Midbrain (tissue), 1 donor: ENCODE measurements at regions not wholly inside any gene's neighbourhood (a gene's known extent, or its start where the extent isn't known, plus 50 kb on each side); places are given as distances from the start of the nearest gene placed in this dataset.

Experiments used
- DNase-seq: peaks from one replicate; lab custom pipeline; 2025; lab: John Stamatoyannopoulos, UW

- DNase-seq = no peak
Measured at GRCh38 chr15:31510057-31510456, 183.4 kb downstream of the KLF13 start.

DNA sequence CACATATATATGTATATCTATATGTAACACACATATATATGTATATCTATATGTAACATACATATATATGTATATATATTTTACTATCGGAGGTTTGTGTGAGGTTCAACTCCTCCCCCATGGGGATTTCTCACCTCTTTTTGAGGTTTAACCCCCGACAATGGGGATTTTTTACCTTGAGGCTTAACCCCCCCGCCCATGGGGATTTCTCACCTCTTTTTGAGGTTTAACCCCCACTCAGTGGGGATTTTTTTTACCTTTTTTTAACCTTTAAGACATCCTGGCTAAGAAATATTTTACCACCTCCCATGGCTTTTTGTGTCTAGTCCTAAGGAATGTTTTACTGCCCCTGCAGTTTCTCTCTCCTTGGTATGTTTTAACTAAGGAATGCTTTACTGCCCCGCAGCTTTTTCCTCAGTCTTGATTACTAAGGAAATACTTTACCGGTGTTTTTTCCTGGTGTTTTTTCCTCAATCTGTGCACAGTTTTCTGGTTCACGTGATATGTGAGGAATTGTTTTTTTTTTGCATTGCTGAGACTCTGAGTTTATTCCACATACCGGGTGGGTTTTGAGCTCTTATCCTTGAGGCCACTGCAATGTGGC lies 185.2 kb downstream of the KLF13 start:
- DNase-seq = no peak

DNA sequence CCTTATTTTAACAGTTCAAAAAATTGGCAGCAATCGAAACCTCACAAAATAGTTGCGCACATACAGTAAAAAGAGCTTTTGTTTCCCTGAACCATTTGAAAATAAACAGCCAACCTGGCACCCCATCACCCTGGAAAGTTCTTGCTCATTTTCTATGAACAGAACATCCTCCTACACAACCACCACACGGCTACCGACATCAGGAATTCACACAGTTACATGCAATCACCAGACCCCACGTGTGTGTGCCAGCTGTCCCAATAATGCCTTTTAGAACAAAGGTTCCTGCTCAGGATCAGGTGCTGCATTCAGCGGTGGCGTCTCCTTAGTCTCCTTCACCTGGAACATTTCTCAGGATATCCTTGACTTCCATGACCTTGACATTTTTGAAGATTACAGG lies 186.5 kb downstream of the KLF13 start:
- no peak for DNase-seq

GRCh38 chr15:31516440-31516839 lies 189.8 kb downstream of the KLF13 start:
- DNase-seq = no peak

- no peak for DNase-seq
Measured at GRCh38 chr15:31516874-31517273, 190.2 kb downstream of the KLF13 start.

GRCh38 chr15:31517711-31518110 lies 191.1 kb downstream of the KLF13 start:
- no peak for DNase-seq

- DNase-seq = no peak
Measured at GRCh38 chr15:31522028-31522427, 195.4 kb downstream of the KLF13 start.

- DNase-seq = no peak
Measured at GRCh38 chr15:31523027-31523654, 196.5 kb downstream of the KLF13 start.

DNA sequence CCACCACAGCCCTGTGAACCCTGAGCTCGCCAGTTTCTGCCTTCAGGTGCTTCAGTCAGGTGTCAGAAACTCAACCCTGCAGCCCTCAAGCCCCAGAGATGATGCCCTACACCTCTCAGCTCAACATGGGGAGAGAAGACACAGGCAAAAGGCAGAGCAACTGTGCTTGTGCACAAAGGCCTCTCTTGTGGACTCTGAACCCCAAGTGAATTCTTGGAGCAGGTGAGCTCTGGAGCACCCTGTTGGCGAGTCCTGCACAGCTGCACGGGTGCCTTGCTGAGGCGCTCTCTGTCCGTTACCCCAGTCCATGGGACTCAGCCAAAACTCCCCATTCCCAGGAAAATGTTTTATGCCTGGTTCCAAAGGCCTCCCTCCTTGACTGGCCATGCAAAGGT lies 197.0 kb downstream of the KLF13 start:
- no peak for DNase-seq

- DNase-seq = no peak
Measured at GRCh38 chr15:31525185-31525695, 198.6 kb downstream of the KLF13 start.

DNA sequence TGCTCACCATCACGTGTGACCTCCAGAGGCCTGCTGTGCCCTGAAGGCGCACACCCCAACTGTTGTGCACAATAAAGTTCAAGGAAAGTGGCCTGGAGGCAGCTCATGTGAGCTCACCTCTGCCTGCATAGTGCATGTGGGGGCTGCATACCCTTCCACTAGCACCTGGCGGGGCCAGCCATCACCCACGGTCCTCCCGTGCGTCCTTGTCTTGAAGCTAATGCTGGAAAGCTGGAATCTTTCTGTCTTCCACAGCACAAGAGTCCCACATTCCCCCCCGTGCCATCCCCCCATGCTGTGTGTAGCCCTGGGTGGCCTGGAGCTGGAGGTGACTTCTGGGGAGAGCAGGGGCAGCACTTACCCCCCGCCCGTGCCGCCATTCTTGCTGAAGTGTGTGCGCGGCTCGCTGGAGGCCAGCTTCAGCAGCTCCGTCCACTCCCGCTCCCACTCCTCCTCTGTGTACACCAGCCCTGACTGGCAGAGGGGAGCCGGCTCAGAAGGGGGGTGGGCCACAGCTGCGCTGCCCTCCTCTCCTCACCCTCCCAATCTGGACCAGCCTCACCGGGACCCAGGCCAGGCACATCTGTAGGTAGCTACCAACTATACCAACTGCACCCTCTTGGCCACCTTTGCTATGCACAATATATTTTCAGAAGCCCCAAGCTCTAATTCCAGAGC lies 199.5 kb downstream of the KLF13 start:
- no peak for DNase-seq

DNA sequence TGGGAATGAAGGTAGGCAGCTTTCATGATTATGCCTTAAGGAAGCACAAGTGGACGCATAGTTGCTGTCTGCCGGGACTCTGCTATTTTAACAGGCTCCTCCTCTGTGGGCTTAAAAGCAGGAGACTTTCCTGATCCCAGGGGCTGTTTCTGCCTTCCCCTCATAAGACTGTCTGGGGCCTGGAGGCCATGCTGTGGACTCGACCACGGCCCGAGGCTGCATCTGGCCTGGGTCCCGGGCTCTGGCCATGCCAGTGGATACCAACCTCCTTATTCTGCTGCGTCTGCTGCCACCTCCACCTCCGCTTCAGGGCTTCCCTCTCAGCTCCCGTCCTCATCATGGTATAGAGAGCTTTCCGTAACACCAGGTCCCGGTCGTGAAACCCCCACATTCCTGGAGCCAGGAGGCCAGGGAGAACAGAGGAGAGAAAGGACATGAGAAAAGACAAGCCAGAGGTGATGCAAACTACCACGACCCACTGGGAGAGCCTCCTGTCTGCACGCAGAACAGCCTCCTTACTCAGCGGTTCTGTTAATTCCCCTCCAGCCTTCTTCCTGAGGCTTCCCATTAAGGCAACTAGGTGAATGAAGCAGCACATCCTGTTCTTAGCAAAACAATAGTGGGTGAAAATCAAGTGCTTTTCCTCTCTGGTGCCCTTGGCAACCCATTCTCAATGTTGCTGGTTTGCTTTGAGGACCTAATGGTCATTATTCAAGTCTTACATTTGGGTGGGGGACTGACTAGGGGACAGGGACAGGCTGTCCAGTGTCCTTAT lies 200.5 kb downstream of the KLF13 start:
- DNase-seq = no peak

- DNase-seq = peak; percentile 67
Measured at GRCh38 chr15:31528846-31529245, 202.2 kb downstream of the KLF13 start.

DNA sequence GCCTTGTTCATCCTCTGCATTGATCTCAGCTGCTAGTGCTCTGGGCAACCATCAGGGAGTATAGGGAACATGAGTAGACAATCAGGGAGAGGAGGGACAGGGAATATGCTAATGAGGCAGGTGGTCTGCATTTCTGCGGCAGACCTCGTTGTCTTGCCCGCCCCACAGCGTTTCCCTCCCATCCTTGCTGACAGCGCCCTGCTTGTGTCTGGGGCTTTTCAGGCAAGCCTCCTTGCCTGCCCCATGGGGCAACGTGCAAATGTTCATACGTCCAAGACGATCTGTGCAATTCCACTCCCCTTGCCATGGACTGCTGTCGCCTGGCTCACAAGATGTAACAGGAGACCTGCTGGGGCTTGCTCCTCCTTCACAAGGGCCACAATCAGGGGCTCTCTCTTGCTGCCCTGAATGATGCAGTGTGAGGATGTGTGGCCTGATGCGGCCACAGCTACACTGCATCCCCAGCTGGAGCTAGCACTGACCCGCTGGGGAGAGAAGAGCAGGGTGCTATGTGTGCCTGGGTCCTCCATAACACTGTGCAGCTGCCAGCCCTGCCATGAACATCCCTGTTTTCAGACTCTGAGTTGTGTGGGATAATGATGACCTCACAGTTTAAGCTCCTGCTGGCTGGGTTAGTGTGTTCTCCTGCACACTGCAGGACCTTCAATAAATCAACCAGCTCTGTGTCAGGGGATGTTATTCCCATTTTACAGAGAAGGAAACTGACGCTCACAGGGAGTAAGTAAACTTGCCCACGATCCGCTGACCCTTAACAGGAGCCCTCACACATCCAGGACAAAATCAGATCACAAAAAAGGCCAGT lies 211.3 kb downstream of the KLF13 start:
- no peak for DNase-seq

DNA sequence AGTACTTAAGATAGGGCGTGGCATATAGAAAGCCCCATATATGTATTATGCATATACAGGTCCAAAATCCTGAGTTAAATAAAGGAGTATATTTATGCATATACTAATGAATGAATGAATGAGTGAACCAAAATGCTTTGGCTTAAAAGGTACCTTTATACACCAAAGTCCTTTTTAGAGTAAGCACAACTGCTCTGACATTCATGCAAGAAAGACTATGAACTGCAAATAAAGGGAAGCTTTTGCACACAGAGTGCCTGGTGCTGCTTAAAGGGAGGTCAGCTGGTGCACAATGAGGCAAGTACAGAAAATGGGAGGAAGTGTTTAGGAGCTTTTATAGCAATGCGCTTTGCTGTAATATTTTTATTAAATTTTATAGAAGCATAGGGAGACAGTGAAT lies 214.0 kb downstream of the KLF13 start:
- DNase-seq = no peak

- DNase-seq = no peak
Measured at GRCh38 chr15:31544361-31544760, 217.7 kb downstream of the KLF13 start.

DNA sequence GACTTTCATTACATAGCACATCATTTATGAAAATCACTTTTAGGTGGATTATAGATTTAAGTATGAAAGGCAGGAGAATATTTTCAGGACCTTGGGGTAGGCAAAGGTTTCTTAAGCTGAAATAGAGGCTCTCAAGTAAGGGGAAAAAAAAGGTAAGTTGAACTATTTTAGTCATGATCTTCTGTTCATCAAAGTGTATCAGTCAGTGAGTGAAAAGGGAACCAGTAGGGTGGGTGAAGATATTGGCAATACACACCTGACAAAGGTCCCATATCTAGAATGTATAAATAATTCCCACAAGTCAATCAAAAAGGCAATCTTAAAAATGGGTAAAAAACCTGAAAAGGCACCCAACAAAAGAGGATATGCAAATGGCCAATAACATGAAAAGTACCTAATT lies 218.6 kb downstream of the KLF13 start:
- no peak for DNase-seq

DNA sequence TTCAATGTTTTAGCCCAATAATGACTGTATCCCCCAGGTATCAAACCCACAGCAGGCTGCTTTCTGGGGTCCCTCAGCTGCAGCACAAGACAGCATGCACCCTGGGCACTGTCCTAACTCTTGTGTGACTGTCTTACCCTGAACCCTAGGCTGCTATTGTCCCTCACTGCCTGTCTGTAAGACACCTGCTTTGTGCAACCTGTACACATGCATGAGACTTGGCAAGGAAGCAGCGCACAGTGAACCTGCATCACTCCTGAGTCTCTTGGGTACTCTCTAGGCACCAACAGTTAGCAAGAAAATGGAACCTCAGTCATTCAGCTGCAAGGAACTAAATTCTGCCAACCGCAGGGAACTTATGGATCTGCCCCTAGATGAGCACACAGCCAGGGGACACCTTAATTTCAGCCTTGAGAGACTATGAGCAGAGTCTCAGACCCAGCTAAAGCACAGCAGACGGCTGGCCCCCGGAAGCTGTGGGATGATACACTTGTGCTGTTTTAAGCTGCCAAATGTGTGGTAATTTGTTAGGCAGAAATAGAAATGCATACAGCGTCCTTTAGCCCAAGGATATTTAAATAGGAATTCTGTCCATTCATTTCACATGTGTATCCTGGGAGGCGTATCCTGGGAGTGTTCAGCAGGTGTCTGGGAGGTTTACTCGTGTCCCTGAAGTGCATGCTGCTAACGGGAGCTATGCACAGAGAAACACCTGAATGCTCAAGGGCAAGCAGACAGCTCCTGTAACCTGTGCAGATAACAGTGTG lies 223.8 kb downstream of the KLF13 start:
- no peak for DNase-seq

DNA sequence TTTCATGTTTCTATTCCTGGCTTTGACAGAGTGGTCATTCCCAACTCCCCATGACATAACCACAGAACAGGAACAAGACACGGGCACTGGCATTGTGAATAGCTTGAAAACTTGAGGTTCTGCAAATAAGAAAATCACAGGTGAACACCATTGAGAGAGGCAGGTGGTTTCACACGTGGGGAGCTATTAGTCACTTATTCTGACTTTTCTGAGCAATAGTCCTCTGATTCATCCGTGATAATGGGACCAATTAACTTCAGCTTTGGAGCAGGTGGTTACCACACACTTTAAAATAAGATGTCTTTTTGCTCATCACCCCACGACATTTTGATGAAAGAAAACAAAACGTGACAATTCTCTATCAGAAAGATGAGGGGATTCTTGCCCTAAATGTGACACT lies 224.7 kb downstream of the KLF13 start:
- DNase-seq = no peak

DNA sequence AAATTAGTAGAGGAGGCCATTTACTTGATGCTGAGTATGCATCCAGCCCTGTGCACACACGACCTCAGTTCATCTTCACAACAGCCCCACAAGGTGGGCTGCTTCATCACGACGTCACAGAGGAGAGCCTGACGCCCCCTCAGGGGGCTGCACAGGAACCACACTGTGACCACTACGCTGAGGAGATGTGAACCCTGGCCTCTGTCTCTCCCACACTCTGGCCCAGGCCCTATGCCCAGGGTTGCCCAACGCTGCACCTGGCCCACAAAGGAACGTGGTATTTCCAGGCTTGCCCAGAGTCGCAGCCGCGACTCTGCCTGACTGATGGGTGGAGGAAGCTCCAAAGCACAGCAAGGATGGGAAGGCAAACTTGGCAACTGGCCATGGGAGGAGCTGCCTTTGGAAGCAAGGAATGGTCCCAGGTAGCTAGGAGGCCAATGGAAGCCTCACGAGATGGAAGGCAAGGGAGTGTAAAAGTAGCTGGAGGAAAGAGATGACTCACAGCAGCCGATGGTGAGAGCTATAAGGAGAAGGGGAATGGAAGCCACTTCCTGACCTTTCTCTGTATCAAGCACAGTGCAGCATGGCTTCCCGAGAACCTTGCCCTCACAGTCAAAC lies 226.0 kb downstream of the KLF13 start:
- no peak for DNase-seq
